SU-DHL-6 (cell line): ENCODE measurements at regions not wholly inside any gene's neighbourhood (a gene's known extent, or its start where the extent isn't known, plus 50 kb on each side); places are given as distances from the start of the nearest gene placed in this dataset.

Source experiments
- CTCF ChIP-seq: fragments of 200-600 bp; sonication (generic); IDR thresholded peaks from one replicate; pipeline ENCODE4 v1.5.1; 2017; ENCODE audit warnings: antibody characterized with exemption, mild to moderate bottlenecking, low read length, moderate library complexity; ENCODE audit not compliant: insufficient read depth, poor library complexity, severe bottlenecking
- EZH2phosphoT487 ChIP-seq: fragments of 200-600 bp; sonication (generic), shearing (Covaris generic); conservative IDR thresholded peaks from 2 replicates; pipeline ENCODE4 v1.6.1; 2018; ENCODE audit warnings: mild to moderate bottlenecking, antibody characterized with exemption, low read length, moderate library complexity, mixed read lengths

DNA sequence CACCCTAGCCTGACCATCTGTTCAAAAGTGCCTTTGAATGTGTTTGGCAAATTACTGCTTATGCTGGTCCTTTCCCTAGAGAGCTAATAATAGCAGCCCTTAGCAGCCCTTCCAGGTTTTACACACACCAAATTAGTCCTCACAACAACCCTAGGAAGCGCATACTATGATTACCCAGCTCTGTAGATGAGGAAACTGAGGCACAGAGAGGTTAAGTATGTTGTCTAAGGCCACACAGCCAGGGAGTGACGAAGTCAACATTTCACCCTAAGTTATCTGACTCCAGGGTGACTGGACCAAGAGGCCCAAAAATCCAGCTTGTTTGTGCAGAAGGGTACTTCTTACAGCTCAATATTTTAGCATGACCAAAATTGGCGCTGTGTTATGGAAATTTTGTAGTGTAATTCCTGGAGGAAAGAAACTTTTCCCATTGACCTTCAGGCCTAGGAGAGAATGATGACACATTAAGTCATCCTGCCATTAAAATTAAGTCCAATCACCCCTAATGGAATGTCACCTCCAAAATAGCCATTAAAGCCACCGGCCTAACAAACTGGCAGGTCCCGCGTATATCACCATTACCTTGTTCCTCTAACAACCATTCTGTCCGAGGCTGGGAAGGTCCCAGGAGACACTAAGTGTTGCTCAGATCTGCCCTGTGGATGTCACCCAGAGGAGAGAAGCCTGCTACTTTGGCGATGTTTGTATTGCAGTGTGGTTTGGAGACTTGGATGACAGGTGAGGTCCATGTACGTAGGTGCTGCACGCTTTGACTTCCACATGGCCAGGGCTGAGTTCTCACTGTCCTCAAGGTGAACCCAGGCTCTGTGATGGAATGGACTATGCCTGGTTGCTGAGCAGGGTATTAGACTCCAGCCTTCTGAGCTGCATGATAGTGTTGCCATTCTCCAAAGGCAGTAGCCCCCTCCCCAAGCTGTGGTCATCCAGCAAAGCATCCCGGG, 258.3 kb downstream of the TOMM20 start:
- TF ChIP-seq CTCF = no peak
- TF ChIP-seq EZH2phosphoT487 = no peak
